ENCODE measurements at regions not wholly inside any gene's neighbourhood (a gene's known extent, or its start where the extent isn't known, plus 50 kb on each side); places are given as distances from the start of the nearest gene placed in this dataset.

GRCh38 chr5:162299793-162300192 is 232.2 kb downstream of the GABRG2 start:
- TF ChIP-seq CTCF (IDR thresholded peaks at IDR 0.05), result no peak
- no peak for TF ChIP-seq POLR2A (IDR thresholded peaks at IDR 0.05)
- TF ChIP-seq EP300 (IDR thresholded peaks at IDR 0.05), result no peak

Data from ovary (tissue), 3 donors.